22Rv1 (cell line): ENCODE measurements at regions not wholly inside any gene's neighbourhood (a gene's known extent, or its start where the extent isn't known, plus 50 kb on each side); places are given as distances from the start of the nearest gene placed in this dataset.
"Not testable (repeated sequence)": the region's sequence is repeated elsewhere in the genome, so short reads cannot be mapped to it uniquely, and the experiment has no call there.

Source experiments
- H3K27ac ChIP-seq: fragments of 450-650 bp; 2 replicates; pipeline ENCODE4 v1.5.1; 2017
- CTCF ChIP-seq: fragments of 450-650 bp; IDR thresholded peaks from 2 replicates; pipeline ENCODE4 v1.5.1; 2017; ENCODE audit warnings: mild to moderate bottlenecking
- ZFX ChIP-seq: fragments of 450-650 bp; IDR thresholded peaks from 2 replicates; pipeline ENCODE4 v1.6.1; 2017; ENCODE audit warnings: antibody characterized with exemption, borderline replicate concordance

- H3K27ac ChIP-seq: no peak overlapping the region
- TF ChIP-seq CTCF (peak; percentile 89), ZFX (no peak)
These were observed 65.5 kb upstream of the LRP8 start for GRCh38 chr1:53393325-53393792.

GRCh38 chr1:53394306-53394705 is 64.9 kb upstream of the DMRTB1 start:
- TF ChIP-seq CTCF: no peak
- TF ChIP-seq ZFX: no peak
- H3K27ac ChIP-seq: no peak overlapping the region

- H3K27ac ChIP-seq: no peak overlapping the region
- no peak for TF ChIP-seq ZFX
- TF ChIP-seq CTCF: no peak
These were observed 63.5 kb upstream of the DMRTB1 start for GRCh38 chr1:53395671-53396215.

GRCh38 chr1:53396573-53397268 is 62.5 kb upstream of the DMRTB1 start:
- no peak for TF ChIP-seq CTCF
- TF ChIP-seq ZFX: no peak
- H3K27ac ChIP-seq: no peak overlapping the region

GRCh38 chr1:53398091-53398490 is 61.1 kb upstream of the DMRTB1 start:
- no peak overlapping the region for H3K27ac ChIP-seq
- no peak for TF ChIP-seq ZFX
- TF ChIP-seq CTCF: no peak

GRCh38 chr1:53398576-53399365 is 60.4 kb upstream of the DMRTB1 start:
- TF ChIP-seq ZFX (no peak), CTCF (no peak)
- H3K27ac ChIP-seq: no peak overlapping the region

GRCh38 chr1:53399370-53400133 is 59.6 kb upstream of the DMRTB1 start:
- not testable (repeated sequence) for H3K27ac ChIP-seq
